NCI-H510A treated with DMSO at 0.1 percent for 48 hours (cell line): ENCODE measurements at regions not wholly inside any gene's neighbourhood (a gene's known extent, or its start where the extent isn't known, plus 50 kb on each side); places are given as distances from the start of the nearest gene placed in this dataset.

Source experiments
- DNase-seq: peaks from one replicate; lab custom pipeline; 2025; lab: John Stamatoyannopoulos, UW

- peak; percentile 57 for DNase-seq
These were observed 232.0 kb upstream of the NETO1 start for GRCh38 chr18:73099759-73100158.

- DNase-seq = no peak
These were observed 226.0 kb upstream of the NETO1 start for GRCh38 chr18:73093687-73094250.

- DNase-seq = no peak
These were observed 220.7 kb upstream of the NETO1 start for GRCh38 chr18:73088445-73088844.

- DNase-seq = no peak
These were observed 219.6 kb upstream of the NETO1 start for GRCh38 chr18:73087282-73087977.

GRCh38 chr18:73079920-73080319 is 212.1 kb upstream of the NETO1 start:
- no peak for DNase-seq

- DNase-seq = no peak
These were observed 193.0 kb upstream of the NETO1 start for GRCh38 chr18:73060666-73061288.

- no peak for DNase-seq
These were observed 191.5 kb upstream of the NETO1 start for GRCh38 chr18:73059280-73059679.

GRCh38 chr18:73047688-73048087 is 179.9 kb upstream of the NETO1 start:
- no peak for DNase-seq

GRCh38 chr18:73045037-73045436 is 177.2 kb upstream of the NETO1 start:
- no peak for DNase-seq

GRCh38 chr18:73043611-73044010 is 175.8 kb upstream of the NETO1 start:
- DNase-seq = no peak

GRCh38 chr18:73043211-73043610 is 175.4 kb upstream of the NETO1 start:
- DNase-seq = peak; percentile 84

GRCh38 chr18:73040247-73040646 is 172.5 kb upstream of the NETO1 start:
- DNase-seq = no peak

- no peak for DNase-seq
These were observed 170.5 kb upstream of the NETO1 start for GRCh38 chr18:73038336-73038735.

- DNase-seq = no peak
These were observed 156.2 kb upstream of the NETO1 start for GRCh38 chr18:73023975-73024374.

- DNase-seq = no peak
These were observed 141.9 kb upstream of the NETO1 start for GRCh38 chr18:73009691-73010090.

- no peak for DNase-seq
These were observed 140.1 kb upstream of the NETO1 start for GRCh38 chr18:73007915-73008308.

GRCh38 chr18:73007195-73007914 is 139.6 kb upstream of the NETO1 start:
- no peak for DNase-seq

- no peak for DNase-seq
These were observed 138.5 kb upstream of the NETO1 start for GRCh38 chr18:73006331-73006730.

- no peak for DNase-seq
These were observed 136.5 kb upstream of the NETO1 start for GRCh38 chr18:73004260-73004659.

- DNase-seq = no peak
These were observed 132.3 kb upstream of the NETO1 start for GRCh38 chr18:72999971-73000607.

- no peak for DNase-seq
These were observed 127.8 kb upstream of the NETO1 start for GRCh38 chr18:72995558-72995957.

- no peak for DNase-seq
These were observed 125.5 kb upstream of the NETO1 start for GRCh38 chr18:72993250-72993649.
